ENCODE measurements at regions not wholly inside any gene's neighbourhood (a gene's known extent, or its start where the extent isn't known, plus 50 kb on each side); places are given as distances from the start of the nearest gene placed in this dataset.
A peak's percentile ranks its signal among the peaks of the same experiment; 100 is the strongest.

GRCh38 chr13:40114305-40114896 is 458.9 kb downstream of the COG6 start:
- no peak overlapping the region for H3K4me3 ChIP-seq
- H3K27me3 ChIP-seq (ENCODE audit: insufficient read depth in 3 of 3, low read length in 2 of 3): no peaks in the 10 kb centered on the region
- ATAC-seq: peak in 1 of 4 donors; percentile 47
- WGBS, 3 donors: 70 to 80% (median 71%) methylated on average over 6 of the region's 6 CpGs
- no peaks in the 10 kb centered on the region for H3K36me3 ChIP-seq (ENCODE audit: insufficient read depth in 1 of 2, low read depth in 1 of 2)
- DNase-seq: no peak
- no peaks in the 10 kb centered on the region for H3K9me3 ChIP-seq
- intact Hi-C loops (cut with DNase I): no loop called here
- TF ChIP-seq, protein P1, sequence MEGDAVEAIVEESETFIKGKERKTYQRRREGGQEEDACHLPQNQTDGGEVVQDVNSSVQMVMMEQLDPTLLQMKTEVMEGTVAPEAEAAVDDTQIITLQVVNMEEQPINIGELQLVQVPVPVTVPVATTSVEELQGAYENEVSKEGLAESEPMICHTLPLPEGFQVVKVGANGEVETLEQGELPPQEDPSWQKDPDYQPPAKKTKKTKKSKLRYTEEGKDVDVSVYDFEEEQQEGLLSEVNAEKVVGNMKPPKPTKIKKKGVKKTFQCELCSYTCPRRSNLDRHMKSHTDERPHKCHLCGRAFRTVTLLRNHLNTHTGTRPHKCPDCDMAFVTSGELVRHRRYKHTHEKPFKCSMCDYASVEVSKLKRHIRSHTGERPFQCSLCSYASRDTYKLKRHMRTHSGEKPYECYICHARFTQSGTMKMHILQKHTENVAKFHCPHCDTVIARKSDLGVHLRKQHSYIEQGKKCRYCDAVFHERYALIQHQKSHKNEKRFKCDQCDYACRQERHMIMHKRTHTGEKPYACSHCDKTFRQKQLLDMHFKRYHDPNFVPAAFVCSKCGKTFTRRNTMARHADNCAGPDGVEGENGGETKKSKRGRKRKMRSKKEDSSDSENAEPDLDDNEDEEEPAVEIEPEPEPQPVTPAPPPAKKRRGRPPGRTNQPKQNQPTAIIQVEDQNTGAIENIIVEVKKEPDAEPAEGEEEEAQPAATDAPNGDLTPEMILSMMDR (IDR thresholded peaks at IDR 0.05): no peak
- H3K27ac ChIP-seq: no peak overlapping the region
- peaks cover 6% of the 10 kb centered on the region for H3K4me1 ChIP-seq

DNA sequence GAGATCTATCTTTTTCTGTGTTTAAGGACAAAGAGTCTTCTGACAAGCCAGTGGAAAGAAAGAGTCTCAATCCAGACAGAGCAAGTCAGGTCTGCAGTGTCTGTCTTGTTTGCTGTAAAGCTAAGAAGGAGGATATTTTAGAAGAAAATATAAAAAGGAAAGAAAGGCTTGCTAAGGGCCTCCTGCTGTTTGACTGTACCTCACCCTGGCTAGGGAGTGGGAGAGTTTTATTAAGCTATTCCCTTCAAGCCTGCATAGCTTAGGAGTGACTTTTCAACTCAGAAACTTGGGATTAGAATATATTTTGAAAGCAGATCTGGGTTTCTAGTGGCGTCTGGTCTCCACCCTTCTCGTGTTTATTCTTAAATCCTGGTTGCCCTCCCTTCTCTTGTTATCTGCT is 460.0 kb downstream of the COG6 start:
- H3K27ac ChIP-seq: no peak overlapping the region
- H3K4me3 ChIP-seq: no peak overlapping the region
- ATAC-seq: no peak
- no peaks in the 10 kb centered on the region for H3K36me3 ChIP-seq (ENCODE audit: insufficient read depth in 1 of 2, low read depth in 1 of 2)
- intact Hi-C loops (cut with DNase I): no loop called here
- TF ChIP-seq, protein P1 (IDR thresholded peaks at IDR 0.05): no peak
- H3K27me3 ChIP-seq (ENCODE audit: insufficient read depth in 3 of 3, low read length in 2 of 3): no peaks in the 10 kb centered on the region
- H3K9me3 ChIP-seq: peaks cover 3% of the 10 kb centered on the region
- DNase-seq: no peak
- 62 to 90% (median 71%) methylated on average over 2 of the region's 2 CpGs for WGBS, 3 donors
- no peaks in the 10 kb centered on the region for H3K4me1 ChIP-seq

- ATAC-seq: peak; percentile 48 to 67 (median 60)
Measured at GRCh38 chr13:40116008-40116407, 460.5 kb downstream of the COG6 start.

GRCh38 chr13:40118337-40118736 is 462.9 kb downstream of the COG6 start:
- H3K4me3 ChIP-seq: no peak overlapping the region
- 88 to 94% (median 90%) methylated on average over 3 of the region's 3 CpGs for WGBS, 3 donors
- no peaks in the 10 kb centered on the region for H3K36me3 ChIP-seq (ENCODE audit: insufficient read depth in 1 of 2, low read depth in 1 of 2)
- no peak overlapping the region for H3K27ac ChIP-seq
- no peaks in the 10 kb centered on the region for H3K4me1 ChIP-seq
- intact Hi-C loops (cut with DNase I): no loop called here
- peaks cover 3% of the 10 kb centered on the region for H3K9me3 ChIP-seq
- DNase-seq (no peak), ATAC-seq (no peak)
- TF ChIP-seq, protein P1 (IDR thresholded peaks at IDR 0.05): no peak
- H3K27me3 ChIP-seq (ENCODE audit: insufficient read depth in 3 of 3, low read length in 2 of 3): no peaks in the 10 kb centered on the region

More at GRCh38 chr13:40116008-40116407, 460.5 kb downstream of the COG6 start:
- intact Hi-C loops (cut with DNase I): no loop called here
- TF ChIP-seq, protein P1 (IDR thresholded peaks at IDR 0.05): no peak
- H3K27ac ChIP-seq: no peak overlapping the region
- no peak for DNase-seq
- no peaks in the 10 kb centered on the region for H3K36me3 ChIP-seq (ENCODE audit: insufficient read depth in 1 of 2, low read depth in 1 of 2)
- H3K4me3 ChIP-seq: no peak overlapping the region
- H3K9me3 ChIP-seq: peaks cover 3% of the 10 kb centered on the region
- no peaks in the 10 kb centered on the region for H3K27me3 ChIP-seq (ENCODE audit: insufficient read depth in 3 of 3, low read length in 2 of 3)
- no peaks in the 10 kb centered on the region for H3K4me1 ChIP-seq
- 51 to 62% (median 51%) methylated on average over 6 of the region's 6 CpGs for WGBS, 3 donors

GRCh38 chr13:40119852-40120251 is 464.4 kb downstream of the COG6 start:
- peaks cover 3% of the 10 kb centered on the region for H3K9me3 ChIP-seq
- H3K4me3 ChIP-seq: no peak overlapping the region
- H3K27me3 ChIP-seq (ENCODE audit: insufficient read depth in 3 of 3, low read length in 2 of 3): no peaks in the 10 kb centered on the region
- intact Hi-C loops (cut with DNase I): no loop called here
- no peak overlapping the region for H3K27ac ChIP-seq
- peaks cover 12% of the 10 kb centered on the region for H3K4me1 ChIP-seq
- no peaks in the 10 kb centered on the region for H3K36me3 ChIP-seq (ENCODE audit: insufficient read depth in 1 of 2, low read depth in 1 of 2)
- no peak for ATAC-seq
- WGBS, 3 donors: 88 to 100% (median 100%) methylated on average over 1 of the region's 1 CpG
- TF ChIP-seq, protein P1 (IDR thresholded peaks at IDR 0.05): no peak
- DNase-seq: no peak
